Activated CD8-positive, alpha-beta memory T cell treated with anti-CD3 and anti-CD28 coated beads for 1 hour (primary cell): ENCODE measurements at regions not wholly inside any gene's neighbourhood (a gene's known extent, or its start where the extent isn't known, plus 50 kb on each side); places are given as distances from the start of the nearest gene placed in this dataset.

ENCODE experiments used
- DNase-seq, 2 donors: peaks; one replicate each; pipeline ENCODE4 v3.0.0-alpha.2; 2020; ENCODE audit warnings: low read depth in 1 of 2; ENCODE audit errors: extremely low read depth in 1 of 2

- no peak for DNase-seq
These were observed 91.3 kb upstream of the RPL34 start for GRCh38 chr4:108529102-108529501.

GRCh38 chr4:108527723-108528122, 92.7 kb upstream of the RPL34 start:
- DNase-seq = no peak

- DNase-seq = no peak
These were observed 99.6 kb upstream of the RPL34 start for GRCh38 chr4:108520807-108521206.

- no peak for DNase-seq
These were observed 100.3 kb upstream of the RPL34 start for GRCh38 chr4:108519911-108520601.

- DNase-seq = no peak
These were observed 101.1 kb upstream of the RPL34 start for GRCh38 chr4:108519208-108519833.

GRCh38 chr4:108512615-108513505, 107.5 kb upstream of the RPL34 start:
- DNase-seq = peak in 1 of 2 donors; percentile 8

GRCh38 chr4:108511618-108512017, 108.8 kb upstream of the RPL34 start:
- DNase-seq = no peak

- no peak for DNase-seq
These were observed 118.0 kb upstream of the RPL34 start for GRCh38 chr4:108502356-108502755.

GRCh38 chr4:108498925-108499324, 121.5 kb upstream of the RPL34 start:
- DNase-seq = no peak

- no peak for DNase-seq
These were observed 126.8 kb upstream of the RPL34 start for GRCh38 chr4:108493596-108493931.

- no peak for DNase-seq
These were observed 127.4 kb upstream of the RPL34 start for GRCh38 chr4:108492816-108493595.

- no peak for DNase-seq
These were observed 131.5 kb upstream of the RPL34 start for GRCh38 chr4:108488865-108489264.

- no peak for DNase-seq
These were observed 134.3 kb upstream of the RPL34 start for GRCh38 chr4:108486046-108486445.

GRCh38 chr4:108484187-108484586, 136.2 kb upstream of the RPL34 start:
- DNase-seq = no peak

GRCh38 chr4:108483650-108484049, 136.7 kb upstream of the RPL34 start:
- DNase-seq = no peak

GRCh38 chr4:108483079-108483478, 137.3 kb upstream of the RPL34 start:
- DNase-seq = no peak

- DNase-seq = no peak
These were observed 139.5 kb upstream of the RPL34 start for GRCh38 chr4:108480881-108481280.

- no peak for DNase-seq
These were observed 142.8 kb upstream of the RPL34 start for GRCh38 chr4:108477527-108478108.

- no peak for DNase-seq
These were observed 147.1 kb upstream of the RPL34 start for GRCh38 chr4:108473163-108473720.
